K562 (cell line): ENCODE measurements at regions not wholly inside any gene's neighbourhood (a gene's known extent, or its start where the extent isn't known, plus 50 kb on each side); places are given as distances from the start of the nearest gene placed in this dataset.

Source experiments
- ATAC-seq: fragments of 200-7000 bp; cut with Tn5 transposase; 3 replicates; pipeline ENCODE4 v1.9.1; 2020; ENCODE audit warnings: moderate library complexity
- BruUV-seq: library from RNA; stranded (reverse); fragments of 400-500 nt; replicated peaks from 2 replicates; lab custom pipeline; 2021; lab: Mats Ljungman, UMichigan
- CTCF ChIA-PET: fragments of 300-600 bp; formaldehyde crosslinking; extraction: SDS; loops from one replicate; lab custom pipeline; 2021; ENCODE audit warnings: low intra/inter-chr PET ratio; lab: Yijun Ruan, JAX
- POLR2A ChIA-PET: fragments of 300-600, 350-650 bp; sonication (Branson Sonifier 250); formaldehyde crosslinking; extraction: SDS; loops from one replicate; lab custom pipeline; 2021; ENCODE audit warnings: antibody characterized with exemption, inconsistent platforms; lab: Yijun Ruan, JAX
- DNase-seq, 4 experiments: peaks; one replicate each; pipeline versions ENCODE4 v3.0.0 to v3.0.0-alpha.2; 2011 to 2018; ENCODE audit warnings: low spot score in 3 of 4, mixed read lengths in 3 of 4; ENCODE audit errors: extremely low read depth in 1 of 4
- FAIRE-seq: peaks from 2 replicates; lab custom pipeline; 2011; peaks lifted over from hg19 to GRCh38; lab: Jason Lieb, UNC
- H2AFZ ChIP-seq: 2 replicates; pipeline ENCODE4 v1.6.0; 2011; ENCODE audit warnings: low read depth, low read length, control low read depth, inconsistent platforms
- H3K27ac ChIP-seq: fragments of 200-600 bp; 3 replicates; pipeline ENCODE4 v1.8.0; 2011; ENCODE audit warnings: low read depth, mild to moderate bottlenecking, control low read depth, inconsistent platforms, low read length, moderate library complexity, mixed read lengths; ENCODE audit errors: extremely low read depth
- H3K27me3 ChIP-seq, 2 experiments: fragments of 300-600 bp in 1 of 2; 2 replicates in 1 of 2; 3 replicates in 1 of 2; pipeline versions ENCODE4 v1.6.0 to v1.8.0; 2011; ENCODE audit warnings: inconsistent platforms in 2 of 2, low read length in 2 of 2, mild to moderate bottlenecking in 1 of 2, mixed read lengths in 1 of 2, moderate library complexity in 1 of 2; ENCODE audit not compliant: control insufficient read depth in 2 of 2, insufficient read depth in 2 of 2
- H3K36me3 ChIP-seq: fragments of 300-600 bp; 3 replicates; pipeline ENCODE4 v1.8.0; 2011; ENCODE audit warnings: mild to moderate bottlenecking, low read length, inconsistent platforms; ENCODE audit not compliant: control insufficient read depth, insufficient read depth
- H3K4me1 ChIP-seq, 2 experiments: fragments of 200-600 bp in 1 of 2; replicated peaks in 1 of 2; 2 replicates in 1 of 2; 3 replicates in 1 of 2; pipeline versions ENCODE4 v1.5.1 to v1.8.0; 2011; ENCODE audit warnings: inconsistent platforms in 2 of 2, low read length in 2 of 2, mild to moderate bottlenecking in 1 of 2, mixed read lengths in 1 of 2, moderate library complexity in 1 of 2; ENCODE audit not compliant: control insufficient read depth in 2 of 2, insufficient read depth in 2 of 2
- H3K4me2 ChIP-seq: 2 replicates; pipeline ENCODE4 v1.6.1; 2011; ENCODE audit warnings: low read length, control low read depth, inconsistent platforms, mixed read lengths; ENCODE audit not compliant: insufficient read depth
- H3K4me3 ChIP-seq: fragments of 200-600 bp; sonication (generic), shearing (Covaris generic); 2 replicates; pipeline ENCODE4 v1.5.1; 2016; ENCODE audit warnings: control low read depth, inconsistent platforms
- H3K79me2 ChIP-seq: fragments of 200-600 bp; 3 replicates; pipeline ENCODE4 v1.8.0; 2011; ENCODE audit warnings: low read length, inconsistent platforms; ENCODE audit not compliant: control insufficient read depth, insufficient read depth
- H3K9ac ChIP-seq, 2 experiments: 2 replicates each; pipeline versions ENCODE4 v1.6.0 to v1.6.1; 2011; ENCODE audit warnings: low read depth in 2 of 2, low read length in 2 of 2, control low read depth in 1 of 2, inconsistent platforms in 1 of 2, mild to moderate bottlenecking in 1 of 2, mixed read lengths in 1 of 2; ENCODE audit not compliant: insufficient read depth in 1 of 2
- H3K9me1 ChIP-seq: one replicate; pipeline ENCODE4 v1.6.0; 2011; ENCODE audit warnings: inconsistent platforms, mild to moderate bottlenecking, low read length, moderate library complexity; ENCODE audit not compliant: control insufficient read depth, insufficient read depth
- H3K9me3 ChIP-seq: replicated peaks from 2 replicates; pipeline ENCODE4 v1.5.1; 2011; ENCODE audit warnings: low read depth, low read length, inconsistent platforms; ENCODE audit not compliant: control insufficient read depth, insufficient read depth
- H4K20me1 ChIP-seq: replicated peaks from 2 replicates; pipeline ENCODE4 v1.6.1; 2011; ENCODE audit warnings: low read length, inconsistent platforms, mixed read lengths; ENCODE audit not compliant: control insufficient read depth, insufficient read depth
- IFI16 ChIP-seq: fragments of 250-450 bp; sonication (Bioruptor Pico); IDR thresholded peaks from 2 replicates; pipeline ENCODE4 v2.1.2; 2022; ENCODE audit warnings: mild to moderate bottlenecking, inconsistent platforms
- WGBS: fragments of 100-300 bp; shearing (Covaris generic); methylation state at CpG from one replicate; pipeline ENCODE4 v1.1.6; 2016; ENCODE audit warnings: low coverage, mixed read lengths; ENCODE audit not compliant: insufficient coverage; ENCODE audit errors: missing lambda C conversion rate; 5-methylcytosine and 5-hydroxymethylcytosine counted together
- in situ Hi-C: fragments of 300-500 bp; cut with MboI; formaldehyde crosslinking; loops from 4 replicates; pipeline ENCODE4 v1.15.0; 2018; ENCODE audit warnings: inconsistent platforms, mixed read lengths
- intact Hi-C: fragments of 100-400 bp; cut with micrococcal nuclease; formaldehyde crosslinking; loops from 2 replicates; pipeline ENCODE4 v1.14.2; 2022
- TF ChIP-seq, protein P1 (sequence below): fragments of 450-650 bp; IDR thresholded peaks from 2 replicates; pipeline ENCODE4 v1.6.1; 2016
- TF ChIP-seq, protein P2 (sequence below): fragments of 450-650 bp; IDR thresholded peaks from 2 replicates; pipeline ENCODE4 v1.6.1; 2018; ENCODE audit not compliant: partially characterized antibody

DNA sequence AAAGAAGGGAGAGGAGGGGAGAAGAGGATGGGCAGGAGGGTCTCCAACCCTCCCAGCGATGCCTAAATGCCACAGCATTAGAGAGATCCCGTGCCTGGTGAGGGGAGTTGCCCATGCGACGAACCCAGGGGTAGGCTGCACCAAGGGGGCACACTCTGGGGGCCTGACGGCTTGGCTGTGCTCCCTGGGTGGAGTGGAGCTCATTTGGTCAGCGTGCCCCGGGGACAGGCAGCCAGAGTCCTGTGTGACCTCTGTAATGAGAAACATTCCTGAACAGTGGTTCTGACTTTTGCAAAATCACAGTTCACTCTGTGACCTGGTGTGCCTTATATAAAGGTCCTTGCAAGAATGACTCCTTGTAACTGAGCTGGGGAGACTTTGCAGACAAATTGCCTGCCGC, 205.0 kb upstream of the N4BP1 start:
- H3K79me2 ChIP-seq: no peaks in the 10 kb centered on the region
- intact Hi-C loops: no loop called here
- no peak overlapping the region for H3K4me2 ChIP-seq
- ChIA-PET CTCF (no interaction called here), POLR2A (interaction anchor here (0.6 kb wide), 1 partner anchor 989 kb away, joined by 3 read pairs; no protein-coding TSS in a partner anchor)
- no peak overlapping the region for H2AFZ ChIP-seq
- no peaks in the 10 kb centered on the region for H3K9me3 ChIP-seq
- no peaks in the 10 kb centered on the region for H4K20me1 ChIP-seq
- 0% methylated on average over 8 of the region's 8 CpGs for WGBS
- H3K9ac ChIP-seq: no peak overlapping the region
- DNase-seq (no peak), FAIRE-seq (no peak), ATAC-seq (no peak)
- no peaks in the 10 kb centered on the region for H3K4me1 ChIP-seq
- no TSS peak for BruUV-seq
- no peaks in the 10 kb centered on the region for H3K36me3 ChIP-seq
- H3K27me3 ChIP-seq: peaks cover 2 to 13% of the 10 kb centered on the region in 2 experiments; a peak in 3 of 5 replicates
- no peak overlapping the region for H3K27ac ChIP-seq
- TF ChIP-seq, protein P1, sequence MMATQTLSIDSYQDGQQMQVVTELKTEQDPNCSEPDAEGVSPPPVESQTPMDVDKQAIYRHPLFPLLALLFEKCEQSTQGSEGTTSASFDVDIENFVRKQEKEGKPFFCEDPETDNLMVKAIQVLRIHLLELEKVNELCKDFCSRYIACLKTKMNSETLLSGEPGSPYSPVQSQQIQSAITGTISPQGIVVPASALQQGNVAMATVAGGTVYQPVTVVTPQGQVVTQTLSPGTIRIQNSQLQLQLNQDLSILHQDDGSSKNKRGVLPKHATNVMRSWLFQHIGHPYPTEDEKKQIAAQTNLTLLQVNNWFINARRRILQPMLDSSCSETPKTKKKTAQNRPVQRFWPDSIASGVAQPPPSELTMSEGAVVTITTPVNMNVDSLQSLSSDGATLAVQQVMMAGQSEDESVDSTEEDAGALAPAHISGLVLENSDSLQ: no peak
- H3K4me3 ChIP-seq: no peak overlapping the region
- H3K9me1 ChIP-seq: no peaks in the 10 kb centered on the region
- in situ Hi-C loops: no loop called here

DNA sequence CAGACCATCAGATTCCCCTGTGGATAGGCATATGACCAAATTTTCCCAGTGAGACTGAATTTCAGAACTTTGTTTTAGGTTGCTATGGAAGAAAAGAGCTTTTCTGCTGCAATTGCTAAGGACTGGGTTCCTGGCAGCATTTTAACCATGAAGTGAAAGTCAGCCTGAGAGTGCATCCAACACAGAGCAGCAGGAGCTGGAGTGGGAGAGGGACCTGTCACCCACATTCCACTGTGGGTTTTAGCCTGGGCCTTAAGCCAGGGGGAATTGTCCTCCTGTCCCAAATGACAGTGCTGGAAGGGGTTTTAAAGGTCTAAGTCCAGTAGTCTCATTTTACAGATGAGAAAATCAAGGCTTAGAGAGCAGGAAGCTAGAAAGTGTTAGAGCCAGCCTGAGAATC, 203.5 kb upstream of the N4BP1 start:
- Histone ChIP-seq H3K4me3 (no peak overlapping the region), H3K4me2 (no peak overlapping the region), H3K36me3 (no peaks in the 10 kb centered on the region), H3K4me1 (no peaks in the 10 kb centered on the region), H4K20me1 (no peaks in the 10 kb centered on the region), H2AFZ (no peak overlapping the region), H3K79me2 (no peaks in the 10 kb centered on the region), H3K9ac (no peak overlapping the region), H3K9me3 (no peaks in the 10 kb centered on the region), H3K27me3 (peaks cover 2 to 14% of the 10 kb centered on the region in 2 experiments; a peak in 3 of 5 replicates), H3K27ac (no peak overlapping the region), H3K9me1 (no peaks in the 10 kb centered on the region)
- ChIA-PET POLR2A (no interaction called here), CTCF (no interaction called here)
- no peak for ATAC-seq
- no peak for FAIRE-seq
- no TSS peak for BruUV-seq
- intact Hi-C loops: no loop called here
- in situ Hi-C loops: no loop called here
- no peak for DNase-seq
- TF ChIP-seq IFI16 (CRISPR knock-in tag): no peak
- TF ChIP-seq, protein P2, sequence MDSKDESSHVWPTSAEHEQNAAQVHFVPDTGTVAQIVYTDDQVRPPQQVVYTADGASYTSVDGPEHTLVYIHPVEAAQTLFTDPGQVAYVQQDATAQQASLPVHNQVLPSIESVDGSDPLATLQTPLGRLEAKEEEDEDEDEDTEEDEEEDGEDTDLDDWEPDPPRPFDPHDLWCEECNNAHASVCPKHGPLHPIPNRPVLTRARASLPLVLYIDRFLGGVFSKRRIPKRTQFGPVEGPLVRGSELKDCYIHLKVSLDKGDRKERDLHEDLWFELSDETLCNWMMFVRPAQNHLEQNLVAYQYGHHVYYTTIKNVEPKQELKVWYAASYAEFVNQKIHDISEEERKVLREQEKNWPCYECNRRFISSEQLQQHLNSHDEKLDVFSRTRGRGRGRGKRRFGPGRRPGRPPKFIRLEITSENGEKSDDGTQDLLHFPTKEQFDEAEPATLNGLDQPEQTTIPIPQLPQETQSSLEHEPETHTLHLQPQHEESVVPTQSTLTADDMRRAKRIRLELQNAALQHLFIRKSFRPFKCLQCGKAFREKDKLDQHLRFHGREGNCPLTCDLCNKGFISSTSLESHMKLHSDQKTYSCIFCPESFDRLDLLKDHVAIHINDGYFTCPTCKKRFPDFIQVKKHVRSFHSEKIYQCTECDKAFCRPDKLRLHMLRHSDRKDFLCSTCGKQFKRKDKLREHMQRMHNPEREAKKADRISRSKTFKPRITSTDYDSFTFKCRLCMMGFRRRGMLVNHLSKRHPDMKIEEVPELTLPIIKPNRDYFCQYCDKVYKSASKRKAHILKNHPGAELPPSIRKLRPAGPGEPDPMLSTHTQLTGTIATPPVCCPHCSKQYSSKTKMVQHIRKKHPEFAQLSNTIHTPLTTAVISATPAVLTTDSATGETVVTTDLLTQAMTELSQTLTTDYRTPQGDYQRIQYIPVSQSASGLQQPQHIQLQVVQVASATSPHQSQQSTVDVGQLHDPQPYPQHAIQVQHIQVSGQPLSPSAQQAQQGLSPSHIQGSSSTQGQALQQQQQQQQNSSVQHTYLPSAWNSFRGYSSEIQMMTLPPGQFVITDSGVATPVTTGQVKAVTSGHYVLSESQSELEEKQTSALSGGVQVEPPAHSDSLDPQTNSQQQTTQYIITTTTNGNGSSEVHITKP: no peak
